ENCODE measurements at regions not wholly inside any gene's neighbourhood (a gene's known extent, or its start where the extent isn't known, plus 50 kb on each side); places are given as distances from the start of the nearest gene placed in this dataset.

DNA sequence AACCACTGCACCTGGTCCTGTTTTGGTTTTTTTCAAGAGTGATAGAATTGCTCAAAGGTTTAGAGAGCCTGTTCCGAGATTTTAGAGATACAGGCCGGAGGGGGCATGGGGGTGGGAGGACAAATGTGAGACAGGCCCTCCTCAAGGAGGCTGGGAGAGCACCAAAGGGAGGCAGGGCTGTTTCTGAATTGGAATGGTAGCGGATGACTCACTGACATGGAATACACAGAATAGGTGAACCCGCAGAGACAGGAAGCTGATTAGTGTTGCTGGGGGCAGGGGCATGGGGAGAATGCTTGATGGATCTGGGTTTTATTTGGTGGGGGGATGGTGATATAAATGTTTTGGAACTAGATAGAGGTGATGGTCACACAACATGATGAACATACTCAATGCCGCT lies 111.0 kb upstream of the MGAT5 start:
- TF ChIP-seq CTCF (IDR thresholded peaks at IDR 0.05) (no peak), POLR2A (IDR thresholded peaks at IDR 0.05; ENCODE audit: low read depth) (no peak)

Data from esophagus muscularis mucosa (tissue), 3 donors.